Kidney epithelial cell (primary cell): ENCODE measurements at regions not wholly inside any gene's neighbourhood (a gene's known extent, or its start where the extent isn't known, plus 50 kb on each side); places are given as distances from the start of the nearest gene placed in this dataset.
"Not testable (repeated sequence)": the region's sequence is repeated elsewhere in the genome, so short reads cannot be mapped to it uniquely, and the experiment has no call there.

ENCODE experiments used
- DNase-seq: peaks from one replicate; pipeline ENCODE4 v3.0.0-alpha.2; 2010; ENCODE audit warnings: low read depth
- H3K27me3 ChIP-seq: 2 replicates; pipeline ENCODE4 v1.6.0; 2011; ENCODE audit warnings: low read length; ENCODE audit not compliant: control insufficient read depth, insufficient read depth
- H3K36me3 ChIP-seq: 2 replicates; pipeline ENCODE4 v1.5.1; 2011; ENCODE audit warnings: low read length; ENCODE audit not compliant: control insufficient read depth, insufficient read depth
- H3K4me3 ChIP-seq: 2 replicates; pipeline ENCODE4 v1.5.1; 2011; ENCODE audit warnings: low read depth, mild to moderate bottlenecking, control low read depth, low read length
- CTCF ChIP-seq: IDR thresholded peaks from 2 replicates; pipeline ENCODE4 v1.5.1; 2011; ENCODE audit warnings: mild to moderate bottlenecking, moderate library complexity, low read length, control low read depth, inconsistent platforms; ENCODE audit not compliant: insufficient read depth, poor library complexity, severe bottlenecking

- DNase-seq = no peak
- Histone ChIP-seq H3K27me3 (no peaks in the 10 kb centered on the region), H3K4me3 (no peak overlapping the region), H3K36me3 (no peaks in the 10 kb centered on the region)
- no peak for TF ChIP-seq CTCF
Measured at GRCh38 chr10:53536322-53536721, 763.7 kb upstream of the MBL2 start.

GRCh38 chr10:53534428-53534827 lies 761.8 kb upstream of the MBL2 start:
- no peak for DNase-seq
- no peak for TF ChIP-seq CTCF
- H3K4me3 ChIP-seq = no peak overlapping the region
- H3K27me3 ChIP-seq = no peaks in the 10 kb centered on the region
- H3K36me3 ChIP-seq = no peaks in the 10 kb centered on the region

- H3K27me3 ChIP-seq = no peaks in the 10 kb centered on the region
- no peaks in the 10 kb centered on the region for H3K36me3 ChIP-seq
- no peak for DNase-seq
- TF ChIP-seq CTCF = no peak
- no peak overlapping the region for H3K4me3 ChIP-seq
Measured at GRCh38 chr10:53528974-53529373, 756.4 kb upstream of the MBL2 start.

- TF ChIP-seq CTCF = no peak
- H3K4me3 ChIP-seq = no peak overlapping the region
- no peak for DNase-seq
- H3K36me3 ChIP-seq = no peaks in the 10 kb centered on the region
- H3K27me3 ChIP-seq = no peaks in the 10 kb centered on the region
Measured at GRCh38 chr10:53521046-53521445, 748.5 kb upstream of the MBL2 start.

DNA sequence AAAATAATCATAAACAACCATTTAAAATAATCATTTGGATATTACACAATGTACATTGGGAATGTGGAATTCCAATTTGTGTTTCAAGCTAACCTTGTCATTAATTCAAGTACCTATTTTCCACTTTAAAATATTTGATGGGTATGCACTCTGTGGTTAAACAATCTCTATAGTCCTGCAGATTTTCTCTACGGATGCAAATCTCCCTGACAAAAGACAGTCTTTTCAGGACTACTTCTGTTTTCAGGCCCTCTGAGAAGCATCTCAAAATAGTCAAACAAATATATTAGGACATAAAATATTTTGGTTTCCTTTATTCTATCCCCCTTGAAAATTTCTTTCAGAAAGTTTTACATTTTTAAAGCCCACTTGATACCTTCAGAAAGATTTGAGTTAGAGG lies 735.6 kb upstream of the MBL2 start:
- no peaks in the 10 kb centered on the region for H3K27me3 ChIP-seq
- DNase-seq = no peak
- H3K36me3 ChIP-seq = no peaks in the 10 kb centered on the region
- no peak for TF ChIP-seq CTCF
- H3K4me3 ChIP-seq = no peak overlapping the region

- H3K36me3 ChIP-seq, DNase-seq, H3K4me3 ChIP-seq, H3K27me3 ChIP-seq: not testable (repeated sequence)
Measured at GRCh38 chr10:53504492-53504891, 731.9 kb upstream of the MBL2 start.
